PC-3 (cell line): ENCODE measurements at regions not wholly inside any gene's neighbourhood (a gene's known extent, or its start where the extent isn't known, plus 50 kb on each side); places are given as distances from the start of the nearest gene placed in this dataset.

Source experiments
- ATAC-seq: fragments of 200-7000 bp; cut with Tn5 transposase; 2 replicates; pipeline ENCODE4 v1.9.1; 2020; ENCODE audit warnings: mild to moderate bottlenecking, moderate library complexity
- BruUV-seq: library from RNA; stranded (reverse); fragments of 400-500 nt; replicated peaks from 2 replicates; lab custom pipeline; 2021; lab: Mats Ljungman, UMichigan
- CTCF ChIA-PET: fragments of 300-600 bp; sonication (Branson Sonifier 250); formaldehyde crosslinking; loops from one replicate; lab custom pipeline; 2022; ENCODE audit warnings: antibody characterized with exemption; lab: Charles Lee
- POLR2A ChIA-PET: fragments of 300-600 bp; sonication (Branson Sonifier 250); formaldehyde crosslinking; loops from one replicate; lab custom pipeline; 2022; ENCODE audit warnings: antibody characterized with exemption; ENCODE audit not compliant: unreplicated experiment; lab: Charles Lee
- DNase-seq: peaks from one replicate; pipeline ENCODE4 v3.0.0-alpha.2; 2015
- H2AFZ ChIP-seq: fragments of 300-600 bp; sonication (generic); 2 replicates; pipeline ENCODE4 v1.6.0; 2016; ENCODE audit warnings: antibody characterized with exemption, low read length
- H3F3A ChIP-seq: fragments of 300-600 bp; sonication (generic); one replicate; pipeline ENCODE4 v1.6.0; 2017; ENCODE audit warnings: antibody characterized with exemption, low read length, control low read depth, mild to moderate bottlenecking; ENCODE audit not compliant: unreplicated experiment
- H3K27ac ChIP-seq: fragments of 300-600 bp; sonication (generic); 2 replicates; pipeline ENCODE4 v1.5.1; 2016; ENCODE audit warnings: mild to moderate bottlenecking, low read length
- H3K27me3 ChIP-seq: fragments of 300-600 bp; sonication (generic); 2 replicates; pipeline ENCODE4 v1.6.1; 2016; ENCODE audit warnings: low read length, mixed read lengths
- H3K36me3 ChIP-seq: fragments of 300-600 bp; sonication (generic); 2 replicates; pipeline ENCODE4 v1.6.1; 2016; ENCODE audit warnings: low read depth, mixed run types, low read length, mixed read lengths
- H3K4me1 ChIP-seq: fragments of 300-600 bp; sonication (generic); 2 replicates; pipeline ENCODE4 v1.5.1; 2016; ENCODE audit warnings: low read length; ENCODE audit not compliant: insufficient read depth
- H3K4me2 ChIP-seq: fragments of 300-600 bp; sonication (generic); 2 replicates; pipeline ENCODE4 v1.6.0; 2016; ENCODE audit warnings: low read length
- H3K4me3 ChIP-seq: fragments of 300-600 bp; sonication (generic); 2 replicates; pipeline ENCODE4 v1.5.1; 2016; ENCODE audit warnings: mild to moderate bottlenecking, low read length, mixed read lengths
- H3K79me2 ChIP-seq: fragments of 300-600 bp; sonication (generic); 2 replicates; pipeline ENCODE4 v1.6.1; 2017; ENCODE audit warnings: low read length, mixed read lengths
- H3K9ac ChIP-seq: fragments of 300-600 bp; sonication (generic); 2 replicates; pipeline ENCODE4 v1.6.0; 2016; ENCODE audit warnings: mild to moderate bottlenecking, low read length
- H3K9me2 ChIP-seq: fragments of 300-600 bp; sonication (generic); replicated peaks from 2 replicates; pipeline ENCODE4 v1.6.1; 2016; ENCODE audit warnings: mixed run types, low read length, mixed read lengths
- H3K9me3 ChIP-seq: fragments of 300-600 bp; sonication (generic); 2 replicates; pipeline ENCODE4 v1.6.1; 2016; ENCODE audit warnings: low read length, mixed read lengths
- H4K20me1 ChIP-seq: fragments of 300-600 bp; sonication (generic); 2 replicates; pipeline ENCODE4 v1.6.1; 2016; ENCODE audit warnings: low read length, mixed read lengths
- EZH2 ChIP-seq: fragments of 300-600 bp; sonication (generic); IDR thresholded peaks from one replicate; pipeline ENCODE4 v1.6.1; 2017; ENCODE audit warnings: antibody characterized with exemption, mild to moderate bottlenecking, low read length; ENCODE audit not compliant: unreplicated experiment
- EZH2phosphoT487 ChIP-seq: fragments of 300-600 bp; sonication (generic); IDR thresholded peaks from 2 replicates; pipeline ENCODE4 v1.6.1; 2018; ENCODE audit warnings: mild to moderate bottlenecking, antibody characterized with exemption, low read length, borderline replicate concordance
- intact Hi-C: fragments of 100-400 bp; cut with micrococcal nuclease; formaldehyde crosslinking; loops from 2 replicates; pipeline ENCODE4 v1.9.0; 2023
- TF ChIP-seq, protein P1 (sequence below): fragments of 300-600 bp; sonication (generic); conservative IDR thresholded peaks from 2 replicates; pipeline ENCODE4 v1.5.1; 2017; ENCODE audit warnings: antibody characterized with exemption, low read depth, mild to moderate bottlenecking, low read length

DNA sequence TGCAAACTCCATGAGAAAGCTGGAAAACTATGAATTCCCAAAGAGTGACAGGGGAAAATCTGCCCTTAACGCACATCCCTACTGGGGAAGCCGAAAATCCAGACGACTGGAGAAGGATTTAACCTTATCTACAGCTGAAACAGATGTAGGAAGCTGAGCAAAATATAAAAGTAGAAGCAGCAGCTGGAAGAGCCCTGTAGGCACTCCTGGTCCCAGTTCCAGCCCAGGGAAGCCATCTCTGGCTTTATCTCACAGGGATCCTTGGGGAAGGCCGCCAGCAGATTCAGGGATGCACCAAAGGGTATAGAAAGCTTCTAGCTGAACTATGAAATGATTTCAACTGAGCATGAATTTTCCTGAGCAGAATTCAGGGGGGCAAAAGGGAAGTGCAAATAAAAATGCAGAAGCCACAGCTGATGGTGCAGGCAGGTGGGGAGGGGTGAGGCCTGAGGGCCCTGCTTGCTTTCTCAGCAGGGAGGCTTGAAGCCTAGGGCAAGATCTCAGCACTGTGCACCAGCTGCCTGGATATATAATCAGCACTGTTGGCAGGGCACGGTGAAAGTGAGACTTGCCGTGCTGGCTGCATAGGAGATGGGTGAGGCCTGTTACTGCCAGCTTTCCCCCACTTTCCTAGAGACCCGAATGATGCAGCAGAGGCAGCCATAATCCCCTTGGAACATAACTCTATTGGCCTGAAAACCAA is 2019.5 kb upstream of the NUDT12 start:
- no peak overlapping the region for H3K9ac ChIP-seq
- intact Hi-C loops, result no loop called here
- H3K36me3 ChIP-seq, result no peaks in the 10 kb centered on the region
- no peaks in the 10 kb centered on the region for H3K9me2 ChIP-seq
- POLR2A ChIA-PET, result no interaction called here
- no peaks in the 10 kb centered on the region for H3K27me3 ChIP-seq
- DNase-seq (no peak), ATAC-seq (no peak)
- no peak overlapping the region for H2AFZ ChIP-seq
- no peaks in the 10 kb centered on the region for H3K9me3 ChIP-seq
- H3F3A ChIP-seq, result no peaks in the 10 kb centered on the region
- TF ChIP-seq, protein P1, sequence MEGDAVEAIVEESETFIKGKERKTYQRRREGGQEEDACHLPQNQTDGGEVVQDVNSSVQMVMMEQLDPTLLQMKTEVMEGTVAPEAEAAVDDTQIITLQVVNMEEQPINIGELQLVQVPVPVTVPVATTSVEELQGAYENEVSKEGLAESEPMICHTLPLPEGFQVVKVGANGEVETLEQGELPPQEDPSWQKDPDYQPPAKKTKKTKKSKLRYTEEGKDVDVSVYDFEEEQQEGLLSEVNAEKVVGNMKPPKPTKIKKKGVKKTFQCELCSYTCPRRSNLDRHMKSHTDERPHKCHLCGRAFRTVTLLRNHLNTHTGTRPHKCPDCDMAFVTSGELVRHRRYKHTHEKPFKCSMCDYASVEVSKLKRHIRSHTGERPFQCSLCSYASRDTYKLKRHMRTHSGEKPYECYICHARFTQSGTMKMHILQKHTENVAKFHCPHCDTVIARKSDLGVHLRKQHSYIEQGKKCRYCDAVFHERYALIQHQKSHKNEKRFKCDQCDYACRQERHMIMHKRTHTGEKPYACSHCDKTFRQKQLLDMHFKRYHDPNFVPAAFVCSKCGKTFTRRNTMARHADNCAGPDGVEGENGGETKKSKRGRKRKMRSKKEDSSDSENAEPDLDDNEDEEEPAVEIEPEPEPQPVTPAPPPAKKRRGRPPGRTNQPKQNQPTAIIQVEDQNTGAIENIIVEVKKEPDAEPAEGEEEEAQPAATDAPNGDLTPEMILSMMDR, result no peak
- TF ChIP-seq EZH2 (no peak), EZH2phosphoT487 (no peak)
- CTCF ChIA-PET, result no interaction called here
- no peaks in the 10 kb centered on the region for H3K79me2 ChIP-seq
- no peak overlapping the region for H3K4me2 ChIP-seq
- H3K4me1 ChIP-seq, result no peaks in the 10 kb centered on the region
- no peak overlapping the region for H3K4me3 ChIP-seq
- no peaks in the 10 kb centered on the region for H4K20me1 ChIP-seq
- no TSS peak for BruUV-seq
- H3K27ac ChIP-seq, result no peak overlapping the region

DNA sequence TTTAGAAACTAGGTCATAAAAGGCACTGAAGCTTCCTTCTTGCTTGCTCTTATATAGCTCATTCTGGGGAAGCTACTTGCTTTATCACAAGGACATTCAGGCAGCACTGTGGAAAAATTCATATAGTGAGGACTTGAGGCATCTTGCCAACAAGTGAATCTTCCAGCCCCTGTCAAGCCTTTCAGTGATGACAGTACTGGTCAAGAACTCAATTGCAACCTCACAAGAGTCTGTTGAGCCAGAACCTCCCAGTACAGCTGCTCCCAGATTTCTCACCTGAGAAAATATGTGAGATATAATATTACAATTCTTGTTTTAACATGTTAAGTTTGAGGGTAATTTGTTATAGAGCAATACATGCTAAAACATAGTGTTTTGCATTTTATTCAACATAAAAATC is 2011.0 kb upstream of the NUDT12 start:
- Histone ChIP-seq H3K36me3 (no peaks in the 10 kb centered on the region), H3K27ac (no peak overlapping the region), H4K20me1 (no peaks in the 10 kb centered on the region), H3K4me1 (no peaks in the 10 kb centered on the region), H3F3A (no peaks in the 10 kb centered on the region), H3K4me3 (no peak overlapping the region), H3K9me2 (no peaks in the 10 kb centered on the region), H3K79me2 (no peaks in the 10 kb centered on the region), H2AFZ (no peak overlapping the region), H3K9ac (no peak overlapping the region), H3K27me3 (no peaks in the 10 kb centered on the region), H3K9me3 (no peaks in the 10 kb centered on the region), H3K4me2 (no peak overlapping the region)
- no TSS peak for BruUV-seq
- ATAC-seq (no peak), DNase-seq (no peak)
- intact Hi-C loops, result no loop called here
- ChIA-PET POLR2A (no interaction called here), CTCF (no interaction called here)
- TF ChIP-seq EZH2 (no peak), EZH2phosphoT487 (no peak)
- TF ChIP-seq, protein P1, result no peak

DNA sequence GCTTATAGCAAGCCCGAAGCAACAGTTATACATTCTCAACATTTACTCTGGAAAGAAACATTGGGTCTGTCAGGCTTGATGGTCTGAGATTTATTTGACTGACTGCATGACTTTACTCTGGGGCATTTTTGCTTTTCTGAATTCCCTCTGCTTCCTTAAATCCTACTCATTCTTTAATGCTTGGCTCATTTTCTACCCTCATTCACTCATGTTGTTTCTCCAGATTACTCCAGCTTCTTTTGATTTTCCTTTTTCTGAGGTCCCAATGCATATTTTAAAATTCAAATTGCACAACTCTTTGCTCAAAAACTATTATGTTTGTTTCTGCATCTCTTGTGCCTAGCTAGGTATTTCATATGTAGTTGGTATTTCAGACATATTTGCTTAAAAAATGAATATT is 2002.9 kb upstream of the NUDT12 start:
- no peaks in the 10 kb centered on the region for H3K36me3 ChIP-seq
- H3F3A ChIP-seq, result no peaks in the 10 kb centered on the region
- no peaks in the 10 kb centered on the region for H3K9me3 ChIP-seq
- no peak for ATAC-seq
- no TSS peak for BruUV-seq
- H3K79me2 ChIP-seq, result no peaks in the 10 kb centered on the region
- CTCF ChIA-PET, result no interaction called here
- POLR2A ChIA-PET, result no interaction called here
- no peaks in the 10 kb centered on the region for H3K9me2 ChIP-seq
- H3K27me3 ChIP-seq, result no peaks in the 10 kb centered on the region
- intact Hi-C loops, result no loop called here
- H3K4me1 ChIP-seq, result no peaks in the 10 kb centered on the region
- TF ChIP-seq, protein P1, result no peak
- TF ChIP-seq EZH2, result no peak
- TF ChIP-seq EZH2phosphoT487, result no peak
- no peak overlapping the region for H3K4me2 ChIP-seq
- DNase-seq, result no peak
- no peak overlapping the region for H3K4me3 ChIP-seq
- H4K20me1 ChIP-seq, result no peaks in the 10 kb centered on the region
- H3K27ac ChIP-seq, result no peak overlapping the region
- H2AFZ ChIP-seq, result no peak overlapping the region
- no peak overlapping the region for H3K9ac ChIP-seq
